GM23248 (cell line): ENCODE measurements at regions not wholly inside any gene's neighbourhood (a gene's known extent, or its start where the extent isn't known, plus 50 kb on each side); places are given as distances from the start of the nearest gene placed in this dataset.

ENCODE experiments used
- DNase-seq: peaks from one replicate; pipeline ENCODE4 v3.0.0-alpha.2; 2015
- H2AFZ ChIP-seq: fragments of 200-600 bp; sonication (generic); 2 replicates; pipeline ENCODE4 v1.6.1; 2016; ENCODE audit warnings: antibody characterized with exemption
- H3F3A ChIP-seq: fragments of 200-600 bp; sonication (generic); 2 replicates; pipeline ENCODE4 v1.6.1; 2016; ENCODE audit warnings: mild to moderate bottlenecking, antibody characterized with exemption, mixed run types; ENCODE audit not compliant: insufficient read depth
- H3K27ac ChIP-seq: fragments of 200-600 bp; sonication (generic); 2 replicates; pipeline ENCODE4 v1.5.1; 2016; ENCODE audit warnings: mild to moderate bottlenecking
- H3K27me3 ChIP-seq: fragments of 200-600 bp; sonication (generic); replicated peaks from 2 replicates; pipeline ENCODE4 v1.6.1; 2016; ENCODE audit warnings: mild to moderate bottlenecking; ENCODE audit not compliant: insufficient read depth
- H3K36me3 ChIP-seq: fragments of 200-600 bp; sonication (generic); 2 replicates; pipeline ENCODE4 v1.6.1; 2016; ENCODE audit warnings: low read depth, mild to moderate bottlenecking
- H3K4me1 ChIP-seq: fragments of 200-600 bp; sonication (generic); 2 replicates; pipeline ENCODE4 v1.6.1; 2016; ENCODE audit warnings: mild to moderate bottlenecking; ENCODE audit not compliant: insufficient read depth
- H3K4me2 ChIP-seq: fragments of 200-600 bp; sonication (generic); one replicate; pipeline ENCODE4 v1.6.1; 2016; ENCODE audit warnings: mild to moderate bottlenecking; ENCODE audit not compliant: unreplicated experiment
- H3K4me3 ChIP-seq: fragments of 200-600 bp; sonication (generic); 2 replicates; pipeline ENCODE4 v1.5.1; 2016; ENCODE audit warnings: mild to moderate bottlenecking
- H3K79me2 ChIP-seq: fragments of 200-600 bp; sonication (generic); 2 replicates; pipeline ENCODE4 v1.6.1; 2016; ENCODE audit warnings: mild to moderate bottlenecking; ENCODE audit not compliant: insufficient read depth
- H3K9ac ChIP-seq: fragments of 200-600 bp; sonication (generic); 2 replicates; pipeline ENCODE4 v1.6.1; 2016; ENCODE audit warnings: mild to moderate bottlenecking
- H3K9me2 ChIP-seq: fragments of 200-600 bp; sonication (generic); 2 replicates; pipeline ENCODE4 v1.6.1; 2016; ENCODE audit warnings: mixed run types, mild to moderate bottlenecking, moderate library complexity; ENCODE audit not compliant: insufficient read depth
- H3K9me3 ChIP-seq: fragments of 200-600 bp; sonication (generic); one replicate; pipeline ENCODE4 v1.6.1; 2017; ENCODE audit warnings: low read depth
- H4K20me1 ChIP-seq: fragments of 200-600 bp; sonication (generic); 2 replicates; pipeline ENCODE4 v1.6.0; 2016; ENCODE audit not compliant: insufficient read depth
- EZH2 ChIP-seq: fragments of 200-600 bp; sonication (generic); IDR thresholded peaks from 2 replicates; pipeline ENCODE4 v1.6.1; 2018; ENCODE audit warnings: antibody characterized with exemption, mild to moderate bottlenecking; ENCODE audit not compliant: insufficient read depth, poor library complexity, severe bottlenecking
- EZH2phosphoT487 ChIP-seq: fragments of 200-600 bp; sonication (generic); IDR thresholded peaks from 2 replicates; pipeline ENCODE4 v1.6.1; 2018; ENCODE audit warnings: antibody characterized with exemption, moderate library complexity, mild to moderate bottlenecking, low read depth; ENCODE audit not compliant: insufficient read depth
- WGBS, 2 experiments: methylation state at CpG; one replicate each; pipeline ENCODE4 v1.1.6; 2015 to 2017; ENCODE audit warnings: low lambda C conversion rate in 2 of 2, low coverage in 1 of 2; ENCODE audit errors: missing lambda C conversion rate in 2 of 2; 5-methylcytosine and 5-hydroxymethylcytosine counted together
- in situ Hi-C: fragments of 300-500 bp; cut with MboI; formaldehyde crosslinking; loops from 2 replicates; pipeline ENCODE4 v1.15.0; 2020

DNA sequence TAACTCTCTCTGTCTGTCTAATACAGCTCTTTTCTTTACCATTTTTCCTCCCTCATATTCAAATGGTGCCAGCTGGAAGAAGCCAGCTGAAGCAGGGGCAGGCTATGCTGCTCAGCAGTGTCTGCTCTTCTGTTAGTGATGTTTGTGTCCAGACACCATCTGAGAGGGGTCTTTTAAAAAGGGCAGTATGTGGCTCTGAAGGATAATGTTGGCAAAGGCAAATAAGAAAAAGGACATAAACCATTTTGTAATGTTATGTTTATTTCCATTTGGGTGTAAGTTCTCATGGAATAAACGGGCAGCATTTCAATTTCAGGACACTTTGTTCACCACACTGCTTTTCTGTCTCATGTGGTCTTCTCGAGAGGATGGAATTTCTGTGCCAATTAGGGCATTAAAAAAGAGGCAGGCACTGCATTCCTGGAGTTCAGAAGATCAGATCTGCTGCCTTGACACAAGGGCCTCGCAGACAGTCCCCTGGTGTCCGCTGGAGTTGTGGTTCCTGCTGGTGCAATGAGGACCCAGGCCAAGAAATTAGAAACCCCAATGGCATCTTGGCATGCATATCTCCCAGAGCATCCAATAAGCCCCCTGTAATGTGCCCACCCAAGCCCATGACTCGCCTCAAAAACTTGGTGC, 109.0 kb upstream of the ELMO1 start:
- in situ Hi-C loops, result no loop called here
- TF ChIP-seq EZH2phosphoT487, result no peak
- no peak for TF ChIP-seq EZH2
- DNase-seq, result no peak
- Histone ChIP-seq H3K27ac (no peak overlapping the region), H3K4me2 (no peak overlapping the region), H3F3A (no peaks in the 10 kb centered on the region), H3K79me2 (no peaks in the 10 kb centered on the region), H3K27me3 (no peaks in the 10 kb centered on the region), H2AFZ (no peak overlapping the region), H3K36me3 (no peaks in the 10 kb centered on the region), H3K9me3 (no peaks in the 10 kb centered on the region), H3K4me1 (no peaks in the 10 kb centered on the region), H3K4me3 (no peak overlapping the region), H4K20me1 (no peaks in the 10 kb centered on the region), H3K9me2 (0 out of 2 replicates have a peak, but pooled peaks cover 4% of the 10 kb centered on the region), H3K9ac (no peak overlapping the region)
- 7 to 11% methylated on average over 5 of the region's 5 CpGs for WGBS, 2 experiments

DNA sequence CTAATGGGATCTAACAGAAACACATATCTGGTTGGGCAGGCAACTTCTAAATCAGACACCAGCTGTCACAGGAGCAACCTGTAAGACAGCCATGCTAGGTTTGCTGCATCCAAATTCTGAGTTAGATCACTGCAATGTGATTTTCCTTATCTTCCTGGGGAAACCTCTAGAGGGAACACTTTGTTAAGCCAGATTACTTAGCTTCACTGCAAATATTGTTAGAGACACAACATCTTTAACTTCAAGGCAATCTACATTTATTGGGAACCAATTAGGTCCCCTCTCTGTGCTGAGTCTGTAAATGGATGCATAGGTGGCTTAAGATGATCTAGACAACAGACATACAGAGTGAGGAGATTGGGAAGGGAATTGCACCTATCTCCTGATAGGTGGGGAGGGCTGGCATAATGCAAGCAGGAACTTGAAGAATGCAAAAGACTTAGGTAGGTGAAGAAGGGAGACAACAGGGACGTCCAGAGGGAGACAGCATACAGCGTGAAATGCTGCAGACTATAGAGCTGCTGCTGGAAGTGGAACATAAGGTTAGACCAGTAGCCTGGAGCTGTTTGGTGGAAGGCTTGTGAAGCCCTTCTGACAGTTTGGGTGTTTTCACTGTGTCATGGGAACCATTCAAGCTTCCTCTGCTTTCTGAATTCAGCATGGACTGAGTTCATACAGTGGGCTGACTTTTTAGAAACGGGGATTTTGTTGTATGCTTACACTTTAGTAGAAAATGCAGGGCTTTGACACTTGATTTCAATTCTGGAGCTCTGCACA, 109.8 kb upstream of the ELMO1 start:
- 5 to 13% methylated on average over 3 of the region's 3 CpGs for WGBS, 2 experiments
- Histone ChIP-seq H3K36me3 (no peaks in the 10 kb centered on the region), H3K79me2 (no peaks in the 10 kb centered on the region)

DNA sequence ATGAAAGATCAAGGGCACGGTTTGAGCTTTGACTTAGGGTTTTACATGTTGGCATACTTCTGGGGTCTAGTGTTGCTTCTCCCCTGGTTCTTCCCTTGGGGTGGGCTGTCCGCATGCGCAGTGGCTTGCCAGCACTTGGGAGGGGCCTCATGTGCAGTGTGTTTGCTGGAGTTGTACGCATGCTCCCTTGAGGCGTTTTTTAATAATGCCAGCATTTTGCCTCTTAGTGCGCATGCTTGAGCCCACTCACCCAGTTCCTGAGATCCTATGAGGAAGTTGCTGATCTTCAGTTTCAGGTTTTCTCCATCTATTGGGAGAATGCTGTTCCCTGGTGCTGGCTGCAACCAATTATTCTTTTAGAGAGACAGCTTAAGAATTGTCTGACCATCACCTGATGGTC, 113.4 kb upstream of the GPR141 start:
- Histone ChIP-seq H3K4me1 (no peaks in the 10 kb centered on the region), H3K27me3 (no peaks in the 10 kb centered on the region), H3F3A (no peaks in the 10 kb centered on the region), H3K79me2 (no peaks in the 10 kb centered on the region), H3K4me3 (no peak overlapping the region), H4K20me1 (no peaks in the 10 kb centered on the region), H3K27ac (no peak overlapping the region), H2AFZ (no peak overlapping the region), H3K9ac (no peak overlapping the region), H3K9me3 (no peaks in the 10 kb centered on the region), H3K9me2 (no peaks in the 10 kb centered on the region), H3K36me3 (no peaks in the 10 kb centered on the region), H3K4me2 (no peak overlapping the region)
- TF ChIP-seq EZH2phosphoT487 (no peak), EZH2 (no peak)
- in situ Hi-C loops, result no loop called here
- DNase-seq, result no peak
- 37 to 53% methylated on average over 6 of the region's 6 CpGs for WGBS, 2 experiments

More for the DNA sequence above, 109.8 kb upstream of the ELMO1 start:
- Histone ChIP-seq H3K9me2 (0 out of 2 replicates have a peak, but pooled peaks cover 4% of the 10 kb centered on the region), H3K27me3 (no peaks in the 10 kb centered on the region), H3K4me1 (no peaks in the 10 kb centered on the region), H2AFZ (no peak overlapping the region), H3K9ac (no peak overlapping the region), H3K4me3 (no peak overlapping the region), H3F3A (no peaks in the 10 kb centered on the region), H4K20me1 (no peaks in the 10 kb centered on the region), H3K4me2 (no peak overlapping the region), H3K27ac (no peak overlapping the region), H3K9me3 (no peaks in the 10 kb centered on the region)
- TF ChIP-seq EZH2 (no peak), EZH2phosphoT487 (no peak)
- in situ Hi-C loops, result no loop called here
- no peak for DNase-seq

DNA sequence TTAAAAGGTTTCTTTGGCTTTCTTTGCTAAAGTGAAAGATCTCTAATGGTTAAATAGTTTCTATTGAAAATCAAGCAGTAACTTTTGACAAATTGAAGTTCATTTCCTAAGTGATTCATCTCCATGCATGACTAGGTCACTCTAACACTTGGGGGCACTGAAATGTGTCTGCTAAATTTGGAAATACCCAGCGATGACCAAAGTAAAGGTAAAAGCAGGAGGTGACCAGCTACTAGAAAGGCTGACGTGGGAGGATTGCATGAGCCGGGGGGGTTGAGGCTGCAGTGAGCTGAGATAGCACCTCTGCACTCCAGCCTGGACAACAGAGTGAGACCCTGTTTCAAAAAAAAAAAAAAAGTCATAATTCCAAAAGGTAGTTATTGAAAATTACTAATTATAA, 111.8 kb upstream of the GPR141 start:
- Histone ChIP-seq H3K27ac (no peak overlapping the region), H3K9me3 (no peaks in the 10 kb centered on the region), H3K9me2 (no peaks in the 10 kb centered on the region), H4K20me1 (no peaks in the 10 kb centered on the region), H3K4me1 (no peaks in the 10 kb centered on the region), H3K79me2 (no peaks in the 10 kb centered on the region), H3K36me3 (no peaks in the 10 kb centered on the region), H3K9ac (no peak overlapping the region), H2AFZ (no peak overlapping the region), H3K27me3 (no peaks in the 10 kb centered on the region), H3F3A (no peaks in the 10 kb centered on the region), H3K4me3 (no peak overlapping the region), H3K4me2 (no peak overlapping the region)
- TF ChIP-seq EZH2 (no peak), EZH2phosphoT487 (no peak)
- 34 to 38% methylated on average over 3 of the region's 3 CpGs for WGBS, 2 experiments
- in situ Hi-C loops, result no loop called here
- DNase-seq, result no peak
